ENCODE measurements at regions not wholly inside any gene's neighbourhood (a gene's known extent, or its start where the extent isn't known, plus 50 kb on each side); places are given as distances from the start of the nearest gene placed in this dataset.

GRCh38 chr16:85274924-85275323, 162.7 kb upstream of the CIBAR2 start:
- POLR2A ChIA-PET = no interaction called here
- TF ChIP-seq CTCF (IDR thresholded peaks at IDR 0.05; ENCODE audit: insufficient read depth, low read depth, low read length) = no peak
- no peak overlapping the region for H3K4me3 ChIP-seq (ENCODE audit: low read depth, low read length)
- H3K27me3 ChIP-seq (ENCODE audit: control insufficient read depth, insufficient read depth, low read length) = no peaks in the 10 kb centered on the region
- peaks cover 5% of the 10 kb centered on the region; the same call in 1 of the 2 replicates for H3K36me3 ChIP-seq (ENCODE audit: control insufficient read depth, insufficient read depth, low read length)
- DNase-seq (ENCODE audit: low read depth) = no peak
- CTCF ChIA-PET = interaction anchor here (0.7 to 4.0 kb wide), 30 partner anchors 8 to 444 kb away, joined by 3 to 31 read pairs (median 4); partner anchors contain the start of gene CIBAR2

- no peak for DNase-seq (ENCODE audit: low read depth)
- ChIA-PET CTCF (interaction anchor here (0.7 to 4.0 kb wide), 29 partner anchors 9 to 443 kb away, joined by 3 to 31 read pairs (median 4); partner anchors contain the start of gene CIBAR2), POLR2A (no interaction called here)
- Histone ChIP-seq H3K36me3 (ENCODE audit: control insufficient read depth, insufficient read depth, low read length) (peaks cover 2% of the 10 kb centered on the region; the same call in 1 of the 2 replicates), H3K4me3 (ENCODE audit: low read depth, low read length) (no peak overlapping the region), H3K27me3 (ENCODE audit: control insufficient read depth, insufficient read depth, low read length) (no peaks in the 10 kb centered on the region)
- TF ChIP-seq CTCF (IDR thresholded peaks at IDR 0.05; ENCODE audit: insufficient read depth, low read depth, low read length) = peak; percentile 96
Measured at GRCh38 chr16:85275533-85276249, 163.4 kb upstream of the CIBAR2 start.

- CTCF ChIA-PET = interaction anchor here (0.7 to 4.0 kb wide), 15 partner anchors 9 to 433 kb away, joined by 3 to 31 read pairs (median 6); partner anchors contain the start of gene CIBAR2
Measured at GRCh38 chr16:85276258-85276657, 164.0 kb upstream of the CIBAR2 start.

GRCh38 chr16:85276721-85277120, 164.4 kb upstream of the CIBAR2 start:
- ChIA-PET CTCF (interaction anchor here (1.6 to 4.0 kb wide), 4 partner anchors 9 to 433 kb away, joined by 4 to 31 read pairs (median 9); no protein-coding TSS in a partner anchor), POLR2A (no interaction called here)
- Histone ChIP-seq H3K36me3 (ENCODE audit: control insufficient read depth, insufficient read depth, low read length) (0 out of 2 replicates have a peak, but pooled peaks cover 2% of the 10 kb centered on the region), H3K4me3 (ENCODE audit: low read depth, low read length) (no peak overlapping the region), H3K27me3 (ENCODE audit: control insufficient read depth, insufficient read depth, low read length) (no peaks in the 10 kb centered on the region)
- TF ChIP-seq CTCF (IDR thresholded peaks at IDR 0.05; ENCODE audit: insufficient read depth, low read depth, low read length) = no peak
- DNase-seq (ENCODE audit: low read depth) = no peak

More at GRCh38 chr16:85276258-85276657, 164.0 kb upstream of the CIBAR2 start:
- no peak for TF ChIP-seq CTCF (IDR thresholded peaks at IDR 0.05; ENCODE audit: insufficient read depth, low read depth, low read length)
- Histone ChIP-seq H3K36me3 (ENCODE audit: control insufficient read depth, insufficient read depth, low read length) (0 out of 2 replicates have a peak, but pooled peaks cover 2% of the 10 kb centered on the region), H3K4me3 (ENCODE audit: low read depth, low read length) (no peak overlapping the region), H3K27me3 (ENCODE audit: control insufficient read depth, insufficient read depth, low read length) (no peaks in the 10 kb centered on the region)
- no peak for DNase-seq (ENCODE audit: low read depth)
- POLR2A ChIA-PET = no interaction called here

- Histone ChIP-seq H3K4me3 (ENCODE audit: low read depth, low read length) (no peak overlapping the region), H3K36me3 (ENCODE audit: control insufficient read depth, insufficient read depth, low read length) (peaks cover 7% of the 10 kb centered on the region), H3K27me3 (ENCODE audit: control insufficient read depth, insufficient read depth, low read length) (no peaks in the 10 kb centered on the region)
- no peak for TF ChIP-seq CTCF (IDR thresholded peaks at IDR 0.05; ENCODE audit: insufficient read depth, low read depth, low read length)
- ChIA-PET CTCF (interaction anchor here (0.7 to 1.0 kb wide), 3 partner anchors 19 to 438 kb away, joined by 3 read pairs; no protein-coding TSS in a partner anchor), POLR2A (no interaction called here)
- no peak for DNase-seq (ENCODE audit: low read depth)
Measured at GRCh38 chr16:85278839-85279238, 166.6 kb upstream of the CIBAR2 start.

Data from BJ (cell line).